Stomach (tissue), 8 donors: ENCODE measurements at regions not wholly inside any gene's neighbourhood (a gene's known extent, or its start where the extent isn't known, plus 50 kb on each side); places are given as distances from the start of the nearest gene placed in this dataset.

Source experiments
- DNase-seq, 2 donors: peaks; one replicate each; pipeline versions ENCODE4 v3.0.0 to v3.0.0-alpha.2; 2013 to 2019
- H3K27ac ChIP-seq, 5 donors: fragments of 200-600 bp in 4 of 5; sonication (generic) in 4 of 5; one replicate each; pipeline ENCODE4 v1.5.1; 2013 to 2019; ENCODE audit warnings: mild to moderate bottlenecking in 1 of 5, moderate library complexity in 1 of 5
- H3K27me3 ChIP-seq, 3 donors: fragments of 200-600 bp; sonication (generic); one replicate each; pipeline ENCODE4 v1.5.1; 2017 to 2019; ENCODE audit warnings: mixed run types in 1 of 3
- H3K36me3 ChIP-seq, 4 donors: fragments of 200-600 bp; sonication (generic); 1 replicate in 3 of 4; 2 replicates in 1 of 4; pipeline ENCODE4 v1.5.1; 2016 to 2019
- H3K4me1 ChIP-seq, 4 donors: fragments of 200-600 bp; sonication (generic); one replicate each; pipeline ENCODE4 v1.5.1; 2016 to 2019
- H3K4me3 ChIP-seq, 4 donors: fragments of 200-600 bp; sonication (generic) in 3 of 4; one replicate each; pipeline ENCODE4 v1.5.1; 2016 to 2019; ENCODE audit warnings: mild to moderate bottlenecking in 1 of 4
- H3K9me3 ChIP-seq, 4 donors: fragments of 200-600 bp; sonication (generic); one replicate each; pipeline ENCODE4 v1.5.1; 2016 to 2019
- EP300 ChIP-seq: sonication (generic); formaldehyde crosslinking; IDR thresholded peaks from one replicate; pipeline ENCODE4 v1.6.1; 2017; ENCODE audit warnings: antibody characterized with exemption
- POLR2A ChIP-seq, 4 donors: fragments of 450-650 bp; IDR thresholded peaks; one replicate each; pipeline ENCODE4 v1.6.1; 2016; ENCODE audit warnings: antibody characterized with exemption in 4 of 4, control low read depth in 2 of 4, mild to moderate bottlenecking in 1 of 4, moderate library complexity in 1 of 4
- POLR2AphosphoS5 ChIP-seq, 3 donors: sonication (generic); formaldehyde crosslinking; IDR thresholded peaks; one replicate each; pipeline ENCODE4 v1.6.1; 2016; ENCODE audit warnings: antibody characterized with exemption in 3 of 3
- WGBS, 5 donors: extraction: QIAGEN DNeasy Blood & Tissue Kit in 3 of 5; methylation state at CpG; one replicate each; pipeline versions ENCODE4 v1.1.5 to v1.1.7; 2013 to 2018; 5-methylcytosine and 5-hydroxymethylcytosine counted together
- intact Hi-C: fragments of 100-400 bp; cut with DNase I; formaldehyde crosslinking; loops from one replicate; pipeline ENCODE4 v1.15.1; 2023; ENCODE audit warnings: low total_unique reads
- TF ChIP-seq, protein P1 (sequence below), 7 experiments: fragments of 450-650 bp in 4 of 7; fragments of 200-600 bp in 3 of 7; sonication (generic) in 3 of 7; IDR thresholded peaks; one replicate each; pipeline ENCODE4 v1.5.1; 2016 to 2019; ENCODE audit warnings: antibody characterized with exemption in 7 of 7, control low read depth in 2 of 7, mild to moderate bottlenecking in 1 of 7
- donor health status: healthy with polysubstance abuse.
- donor health status: Bipolar disorder and iron deficiency.
- donor health status: healthy.

GRCh38 chr11:119809346-119809745, 80.3 kb upstream of the NECTIN1 start:
- no peak for DNase-seq
- 53 to 76% (median 72%) methylated on average over 7 of the region's 7 CpGs for WGBS, 5 donors
- no peak for TF ChIP-seq POLR2A (IDR thresholded peaks at IDR 0.05)
- intact Hi-C loops = no loop called here
- H3K27ac ChIP-seq = no peak overlapping the region
- no peaks in the 10 kb centered on the region for H3K36me3 ChIP-seq
- H3K4me3 ChIP-seq = no peak overlapping the region
- H3K9me3 ChIP-seq = peaks cover 0 to 7% (median 6%) of the 10 kb centered on the region in 4 donors
- no peaks in the 10 kb centered on the region for H3K4me1 ChIP-seq
- H3K27me3 ChIP-seq = peaks cover 0 to 7% (median 0%) of the 10 kb centered on the region in 3 donors

GRCh38 chr11:119808407-119809185, 79.6 kb upstream of the NECTIN1 start:
- Histone ChIP-seq H3K36me3 (no peaks in the 10 kb centered on the region), H3K4me1 (no peaks in the 10 kb centered on the region), H3K4me3 (no peak overlapping the region), H3K27me3 (peaks cover 0 to 7% (median 0%) of the 10 kb centered on the region in 3 donors), H3K27ac (no peak overlapping the region), H3K9me3 (no peaks in the 10 kb centered on the region)
- TF ChIP-seq, protein P1, sequence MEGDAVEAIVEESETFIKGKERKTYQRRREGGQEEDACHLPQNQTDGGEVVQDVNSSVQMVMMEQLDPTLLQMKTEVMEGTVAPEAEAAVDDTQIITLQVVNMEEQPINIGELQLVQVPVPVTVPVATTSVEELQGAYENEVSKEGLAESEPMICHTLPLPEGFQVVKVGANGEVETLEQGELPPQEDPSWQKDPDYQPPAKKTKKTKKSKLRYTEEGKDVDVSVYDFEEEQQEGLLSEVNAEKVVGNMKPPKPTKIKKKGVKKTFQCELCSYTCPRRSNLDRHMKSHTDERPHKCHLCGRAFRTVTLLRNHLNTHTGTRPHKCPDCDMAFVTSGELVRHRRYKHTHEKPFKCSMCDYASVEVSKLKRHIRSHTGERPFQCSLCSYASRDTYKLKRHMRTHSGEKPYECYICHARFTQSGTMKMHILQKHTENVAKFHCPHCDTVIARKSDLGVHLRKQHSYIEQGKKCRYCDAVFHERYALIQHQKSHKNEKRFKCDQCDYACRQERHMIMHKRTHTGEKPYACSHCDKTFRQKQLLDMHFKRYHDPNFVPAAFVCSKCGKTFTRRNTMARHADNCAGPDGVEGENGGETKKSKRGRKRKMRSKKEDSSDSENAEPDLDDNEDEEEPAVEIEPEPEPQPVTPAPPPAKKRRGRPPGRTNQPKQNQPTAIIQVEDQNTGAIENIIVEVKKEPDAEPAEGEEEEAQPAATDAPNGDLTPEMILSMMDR (IDR thresholded peaks at IDR 0.05) = no peak
- 72 to 82% (median 76%) methylated on average over 11 to 12 of the region's 12 CpGs for WGBS, 5 donors
- intact Hi-C loops = no loop called here
- DNase-seq = no peak

DNA sequence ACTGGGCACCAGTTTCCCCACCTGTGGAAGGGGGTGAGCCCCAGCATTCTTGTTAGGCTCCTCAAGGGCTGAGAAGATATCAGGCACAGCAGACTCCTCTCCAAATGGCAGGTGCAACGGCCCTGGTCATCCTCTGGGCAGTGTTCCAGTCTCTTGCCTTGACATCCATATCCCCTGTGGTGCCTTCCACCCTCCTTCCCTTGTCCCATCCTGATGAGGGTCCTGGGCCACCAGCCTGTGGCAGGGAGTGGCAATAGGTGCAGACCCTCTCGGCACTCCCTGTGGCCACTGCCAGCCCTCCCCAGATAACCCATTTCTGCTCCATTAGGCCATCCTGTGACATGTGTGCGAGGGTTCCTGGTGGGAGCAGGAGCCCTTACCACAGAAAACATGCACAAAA, 78.8 kb upstream of the NECTIN1 start:
- intact Hi-C loops = no loop called here
- TF ChIP-seq, protein P1 (IDR thresholded peaks at IDR 0.05) = no peak
- TF ChIP-seq POLR2A (IDR thresholded peaks at IDR 0.05) (no peak), POLR2AphosphoS5 (IDR thresholded peaks at IDR 0.05) (no peak), EP300 (no peak)
- 74 to 92% (median 76%) methylated on average over 3 of the region's 3 CpGs for WGBS, 5 donors
- peaks cover 0 to 7% (median 0%) of the 10 kb centered on the region in 3 donors for H3K27me3 ChIP-seq
- H3K4me1 ChIP-seq = no peaks in the 10 kb centered on the region
- H3K4me3 ChIP-seq = no peak overlapping the region
- H3K27ac ChIP-seq = no peak overlapping the region
- H3K36me3 ChIP-seq = no peaks in the 10 kb centered on the region
- no peak for DNase-seq
- no peaks in the 10 kb centered on the region for H3K9me3 ChIP-seq

DNA sequence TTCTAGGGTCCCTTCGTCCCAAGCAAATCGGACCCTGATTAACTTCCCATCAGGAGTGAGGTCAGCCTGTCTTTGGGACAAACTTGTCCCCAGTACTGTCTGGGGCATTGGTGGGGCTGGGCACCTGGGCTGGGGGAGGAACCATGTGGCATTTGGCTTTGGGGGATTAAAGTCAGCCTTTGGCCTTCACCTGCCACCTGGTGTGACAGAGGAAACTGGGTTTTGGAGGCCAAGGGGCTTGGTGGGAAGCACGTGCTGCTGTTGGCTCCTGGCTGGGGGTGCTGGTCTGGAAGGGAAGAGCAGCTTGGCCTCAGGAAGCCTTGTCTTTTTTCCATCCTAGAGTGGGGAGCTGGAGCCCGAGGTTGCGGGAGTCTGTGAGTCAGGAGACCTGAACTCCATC, 78.4 kb upstream of the NECTIN1 start:
- Histone ChIP-seq H3K27ac (no peak overlapping the region), H3K9me3 (no peaks in the 10 kb centered on the region), H3K27me3 (peaks cover 0 to 7% (median 0%) of the 10 kb centered on the region in 3 donors), H3K4me3 (no peak overlapping the region), H3K4me1 (no peaks in the 10 kb centered on the region), H3K36me3 (no peaks in the 10 kb centered on the region)
- WGBS, 5 donors = 81 to 88% (median 86%) methylated on average over 4 to 5 of the region's 5 CpGs; no CpG with 5 or more reads in 1 of the 5 donors
- intact Hi-C loops = no loop called here
- DNase-seq = no peak
- TF ChIP-seq, protein P1 (IDR thresholded peaks at IDR 0.05) = no peak
- TF ChIP-seq POLR2A (IDR thresholded peaks at IDR 0.05) (no peak), POLR2AphosphoS5 (IDR thresholded peaks at IDR 0.05) (no peak), EP300 (no peak)
